Body of pancreas (tissue), 4 donors: ENCODE measurements at regions not wholly inside any gene's neighbourhood (a gene's known extent, or its start where the extent isn't known, plus 50 kb on each side); places are given as distances from the start of the nearest gene placed in this dataset.

Source experiments
- ATAC-seq: fragments of 150-250 bp; one replicate; pipeline ENCODE4 v1.9.1; 2016
- DNase-seq, 4 donors: peaks; one replicate each; pipeline ENCODE4 v3.0.0-alpha.2; 2019
- H3K27ac ChIP-seq, 4 donors: fragments of 200-600 bp; sonication (generic); 1 replicate in 3 of 4; 2 replicates in 1 of 4; pipeline versions ENCODE4 v1.5.1 to v1.6.1; 2016 to 2019; ENCODE audit warnings: mild to moderate bottlenecking in 1 of 4, mixed read lengths in 1 of 4, moderate library complexity in 1 of 4
- H3K27me3 ChIP-seq, 2 donors: fragments of 200-600 bp; sonication (generic); one replicate each; pipeline ENCODE4 v1.6.0; 2016; ENCODE audit warnings: mild to moderate bottlenecking in 1 of 2
- H3K36me3 ChIP-seq, 2 donors: fragments of 200-600 bp; sonication (generic); replicated peaks in 1 of 2; 2 replicates each; pipeline ENCODE4 v1.5.1; 2016; ENCODE audit warnings: low read depth in 2 of 2; ENCODE audit not compliant: insufficient read depth in 1 of 2
- H3K4me1 ChIP-seq: fragments of 200-600 bp; sonication (generic); one replicate; pipeline ENCODE4 v1.6.0; 2016
- H3K4me3 ChIP-seq, 2 donors: fragments of 200-600 bp; sonication (generic); 1 replicate in 1 of 2; 2 replicates in 1 of 2; pipeline ENCODE4 v1.5.1; 2016 to 2019
- H3K9me3 ChIP-seq, 3 donors: fragments of 200-600 bp; sonication (generic); 1 replicate in 2 of 3; 2 replicates in 1 of 3; pipeline ENCODE4 v1.5.1; 2016
- CTCF ChIP-seq, 7 experiments: fragments of 450-650 bp in 4 of 7; fragments of 200-600 bp in 3 of 7; sonication (generic) in 3 of 7; IDR thresholded peaks; one replicate each; pipeline ENCODE4 v1.5.1; 2016 to 2019; ENCODE audit warnings: antibody characterized with exemption in 7 of 7
- POLR2A ChIP-seq, 3 donors: fragments of 450-650 bp; IDR thresholded peaks; one replicate each; pipeline ENCODE4 v1.6.1; 2016; ENCODE audit warnings: antibody characterized with exemption in 3 of 3, mild to moderate bottlenecking in 2 of 3
- WGBS, 2 donors: methylation state at CpG; one replicate each; pipeline ENCODE4 v1.1.5; 2017; 5-methylcytosine and 5-hydroxymethylcytosine counted together
- intact Hi-C: fragments of 100-400 bp; cut with DNase I; formaldehyde crosslinking; loops from one replicate; pipeline ENCODE4 v1.15.1; 2023

- intact Hi-C loops, result no loop called here
- no peak overlapping the region for H3K4me3 ChIP-seq
- ATAC-seq (no peak), DNase-seq (no peak)
- H3K4me1 ChIP-seq, result no peaks in the 10 kb centered on the region
- 44 to 50% methylated on average over 10 of the region's 10 CpGs for WGBS, 2 donors
- no peak overlapping the region for H3K27ac ChIP-seq
- TF ChIP-seq CTCF (IDR thresholded peaks at IDR 0.05) (no peak), POLR2A (IDR thresholded peaks at IDR 0.05) (no peak)
- H3K36me3 ChIP-seq, result no peaks in the 10 kb centered on the region
- H3K27me3 ChIP-seq, result no peaks in the 10 kb centered on the region
- H3K9me3 ChIP-seq, result no peaks in the 10 kb centered on the region
These were observed 521.0 kb upstream of the SEMA6A start for GRCh38 chr5:117095346-117096332.

GRCh38 chr5:117094114-117094815, 519.6 kb upstream of the SEMA6A start:
- H3K27me3 ChIP-seq, result no peaks in the 10 kb centered on the region
- H3K27ac ChIP-seq, result no peak overlapping the region
- ATAC-seq (no peak), DNase-seq (no peak)
- no peaks in the 10 kb centered on the region for H3K9me3 ChIP-seq
- H3K4me1 ChIP-seq, result no peaks in the 10 kb centered on the region
- 88 to 92% methylated on average over 17 of the region's 17 CpGs for WGBS, 2 donors
- intact Hi-C loops, result no loop called here
- H3K4me3 ChIP-seq, result no peak overlapping the region
- TF ChIP-seq POLR2A (IDR thresholded peaks at IDR 0.05) (no peak), CTCF (IDR thresholded peaks at IDR 0.05) (no peak)
- H3K36me3 ChIP-seq, result no peaks in the 10 kb centered on the region

GRCh38 chr5:117093653-117094052, 519.0 kb upstream of the SEMA6A start:
- no peaks in the 10 kb centered on the region for H3K27me3 ChIP-seq
- TF ChIP-seq CTCF (IDR thresholded peaks at IDR 0.05) (no peak), POLR2A (IDR thresholded peaks at IDR 0.05) (no peak)
- H3K27ac ChIP-seq, result no peak overlapping the region
- intact Hi-C loops, result no loop called here
- H3K4me3 ChIP-seq, result no peak overlapping the region
- H3K4me1 ChIP-seq, result no peaks in the 10 kb centered on the region
- no peaks in the 10 kb centered on the region for H3K36me3 ChIP-seq
- DNase-seq (no peak), ATAC-seq (no peak)
- H3K9me3 ChIP-seq, result no peaks in the 10 kb centered on the region
- 89 to 94% methylated on average over 5 to 12 of the region's 12 CpGs for WGBS, 2 donors

- H3K9me3 ChIP-seq, result no peaks in the 10 kb centered on the region
- WGBS, 2 donors, result 69 to 75% methylated on average over 2 of the region's 2 CpGs
- no peak for ATAC-seq
These were observed 514.4 kb upstream of the SEMA6A start for GRCh38 chr5:117089001-117089400.

More at GRCh38 chr5:117089001-117089400, 514.4 kb upstream of the SEMA6A start:
- Histone ChIP-seq H3K36me3 (no peaks in the 10 kb centered on the region), H3K4me3 (no peak overlapping the region), H3K27me3 (no peaks in the 10 kb centered on the region), H3K27ac (no peak overlapping the region), H3K4me1 (no peaks in the 10 kb centered on the region)
- TF ChIP-seq POLR2A (IDR thresholded peaks at IDR 0.05) (no peak), CTCF (IDR thresholded peaks at IDR 0.05) (no peak)
- no peak for DNase-seq
- intact Hi-C loops, result no loop called here
